Glutamatergic neuron (in vitro differentiated cells): ENCODE measurements at regions not wholly inside any gene's neighbourhood (a gene's known extent, or its start where the extent isn't known, plus 50 kb on each side); places are given as distances from the start of the nearest gene placed in this dataset.

Experiments used
- DNase-seq: peaks from one replicate; pipeline ENCODE4 v3.0.0; 2022
- H3K27ac Mint-ChIP-seq: one replicate; pipeline ENCODE4 v1.8.0; 2020; ENCODE audit warnings: mild to moderate bottlenecking, mixed read lengths, inconsistent platforms; ENCODE audit not compliant: unreplicated experiment
- H3K27me3 Mint-ChIP-seq: one replicate; pipeline ENCODE4 v1.8.0; 2020; ENCODE audit warnings: mild to moderate bottlenecking, moderate library complexity, mixed read lengths, inconsistent platforms; ENCODE audit not compliant: unreplicated experiment
- H3K36me3 Mint-ChIP-seq: one replicate; pipeline ENCODE4 v1.8.0; 2020; ENCODE audit warnings: mild to moderate bottlenecking, mixed read lengths, inconsistent platforms; ENCODE audit not compliant: unreplicated experiment
- H3K4me1 Mint-ChIP-seq: one replicate; pipeline ENCODE4 v1.8.0; 2020; ENCODE audit warnings: mild to moderate bottlenecking, low read depth, mixed read lengths, inconsistent platforms; ENCODE audit not compliant: unreplicated experiment
- H3K4me3 Mint-ChIP-seq: one replicate; pipeline ENCODE4 v1.8.0; 2020; ENCODE audit warnings: mild to moderate bottlenecking, mixed read lengths, inconsistent platforms; ENCODE audit not compliant: unreplicated experiment
- H3K9me3 Mint-ChIP-seq: one replicate; pipeline ENCODE4 v1.8.0; 2020; ENCODE audit warnings: mild to moderate bottlenecking, moderate library complexity, mixed read lengths, inconsistent platforms; ENCODE audit not compliant: unreplicated experiment
- TF ChIP-seq, protein P1 (sequence below): fragments of 200-600 bp; sonication (generic); IDR thresholded peaks from one replicate; pipeline ENCODE4 v1.5.0; 2021; ENCODE audit not compliant: partially characterized antibody, unreplicated experiment

DNA sequence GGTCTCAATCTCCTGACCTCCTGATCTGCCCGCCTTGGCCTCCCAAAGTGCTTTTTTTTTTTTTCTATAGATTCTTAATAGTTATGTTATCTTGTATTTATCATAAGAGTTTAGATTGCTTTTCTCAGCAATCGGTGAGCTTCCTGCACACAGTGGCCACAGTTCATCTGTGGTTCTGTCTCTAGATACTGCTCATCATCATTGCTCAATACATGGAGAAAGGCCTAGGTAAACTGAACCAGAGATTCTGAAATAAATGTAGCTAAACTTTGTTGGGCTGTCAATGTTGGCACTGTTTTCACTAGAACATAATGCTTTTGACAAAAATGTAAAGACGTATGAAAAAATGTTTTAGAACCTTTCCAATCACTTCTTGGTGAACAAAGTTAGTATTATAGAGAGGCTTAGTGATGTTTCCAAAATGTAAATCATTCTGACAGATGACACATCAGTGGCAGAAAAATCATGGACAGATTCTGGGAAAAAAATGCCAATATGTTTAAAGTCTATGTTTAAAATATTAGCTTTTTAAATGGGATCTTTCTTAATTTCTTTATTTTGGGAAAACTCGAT, 50.0 kb upstream of the LIMCH1 start:
- H3K4me3 Mint-ChIP-seq = no peak overlapping the region
- TF ChIP-seq, protein P1, sequence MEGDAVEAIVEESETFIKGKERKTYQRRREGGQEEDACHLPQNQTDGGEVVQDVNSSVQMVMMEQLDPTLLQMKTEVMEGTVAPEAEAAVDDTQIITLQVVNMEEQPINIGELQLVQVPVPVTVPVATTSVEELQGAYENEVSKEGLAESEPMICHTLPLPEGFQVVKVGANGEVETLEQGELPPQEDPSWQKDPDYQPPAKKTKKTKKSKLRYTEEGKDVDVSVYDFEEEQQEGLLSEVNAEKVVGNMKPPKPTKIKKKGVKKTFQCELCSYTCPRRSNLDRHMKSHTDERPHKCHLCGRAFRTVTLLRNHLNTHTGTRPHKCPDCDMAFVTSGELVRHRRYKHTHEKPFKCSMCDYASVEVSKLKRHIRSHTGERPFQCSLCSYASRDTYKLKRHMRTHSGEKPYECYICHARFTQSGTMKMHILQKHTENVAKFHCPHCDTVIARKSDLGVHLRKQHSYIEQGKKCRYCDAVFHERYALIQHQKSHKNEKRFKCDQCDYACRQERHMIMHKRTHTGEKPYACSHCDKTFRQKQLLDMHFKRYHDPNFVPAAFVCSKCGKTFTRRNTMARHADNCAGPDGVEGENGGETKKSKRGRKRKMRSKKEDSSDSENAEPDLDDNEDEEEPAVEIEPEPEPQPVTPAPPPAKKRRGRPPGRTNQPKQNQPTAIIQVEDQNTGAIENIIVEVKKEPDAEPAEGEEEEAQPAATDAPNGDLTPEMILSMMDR = no peak
- H3K36me3 Mint-ChIP-seq = peaks cover 4% of the 10 kb centered on the region
- H3K4me1 Mint-ChIP-seq = no peaks in the 10 kb centered on the region
- peaks cover 5% of the 10 kb centered on the region for H3K27me3 Mint-ChIP-seq
- DNase-seq = no peak
- peaks cover 9% of the 10 kb centered on the region for H3K9me3 Mint-ChIP-seq
- H3K27ac Mint-ChIP-seq = no peak overlapping the region
